Aorta (tissue), 5 donors: ENCODE measurements at regions not wholly inside any gene's neighbourhood (a gene's known extent, or its start where the extent isn't known, plus 50 kb on each side); places are given as distances from the start of the nearest gene placed in this dataset.

Source experiments
- ATAC-seq: fragments of 200-7000 bp; cut with Tn5 transposase; one replicate; pipeline ENCODE4 v1.9.1; 2022; ENCODE audit warnings: moderate library complexity; ENCODE audit not compliant: low FRiP score
- DNase-seq, 2 donors: peaks; one replicate each; pipeline ENCODE4 v3.0.0-alpha.2; 2020
- H3K27ac ChIP-seq, 2 donors: one replicate each; pipeline ENCODE4 v1.5.1; 2013; ENCODE audit warnings: low read length in 2 of 2, mild to moderate bottlenecking in 2 of 2, moderate library complexity in 2 of 2, control low read depth in 1 of 2, inconsistent platforms in 1 of 2, low read depth in 1 of 2
- H3K27me3 ChIP-seq, 2 donors: one replicate each; pipeline ENCODE4 v1.6.1; 2013; ENCODE audit warnings: control low read depth in 1 of 2, low read length in 1 of 2, mild to moderate bottlenecking in 1 of 2, moderate library complexity in 1 of 2; ENCODE audit not compliant: insufficient read depth in 2 of 2, control insufficient read depth in 1 of 2
- H3K36me3 ChIP-seq, 2 donors: one replicate each; pipeline ENCODE4 v1.6.1; 2013; ENCODE audit warnings: control low read depth in 1 of 2, low read length in 1 of 2, mild to moderate bottlenecking in 1 of 2; ENCODE audit not compliant: insufficient read depth in 2 of 2, control insufficient read depth in 1 of 2
- H3K4me1 ChIP-seq, 2 donors: one replicate each; pipeline ENCODE4 v1.6.1; 2013; ENCODE audit warnings: low read length in 2 of 2, control low read depth in 1 of 2, mild to moderate bottlenecking in 1 of 2, moderate library complexity in 1 of 2; ENCODE audit not compliant: insufficient read depth in 2 of 2, control insufficient read depth in 1 of 2
- H3K4me3 ChIP-seq, 2 donors: one replicate each; pipeline ENCODE4 v1.5.1; 2013; ENCODE audit warnings: low read length in 2 of 2, control low read depth in 1 of 2, mild to moderate bottlenecking in 1 of 2
- H3K9me3 ChIP-seq: one replicate; pipeline ENCODE4 v1.6.1; 2013; ENCODE audit warnings: mild to moderate bottlenecking, low read length; ENCODE audit not compliant: control insufficient read depth
- WGBS, 2 donors: extraction: QIAGEN DNeasy Blood & Tissue Kit; methylation state at CpG; one replicate each; pipeline ENCODE4 v1.1.7; 2013; 5-methylcytosine and 5-hydroxymethylcytosine counted together
- intact Hi-C, 2 donors: fragments of 100-400 bp; cut with DNase I; formaldehyde crosslinking; loops; one replicate each; pipeline versions ENCODE4 v1.14.2 to v1.15.0; 2022
- donor health status: healthy with polysubstance abuse.
- donor health status: Bipolar disorder and iron deficiency.
- donor health status: DM: no; HTN: no; CAD: no.
- donor health status: DM: no; HTN: no; CAD: no.
- donor health status: DM: yes; HTN: yes; CAD: no.

DNA sequence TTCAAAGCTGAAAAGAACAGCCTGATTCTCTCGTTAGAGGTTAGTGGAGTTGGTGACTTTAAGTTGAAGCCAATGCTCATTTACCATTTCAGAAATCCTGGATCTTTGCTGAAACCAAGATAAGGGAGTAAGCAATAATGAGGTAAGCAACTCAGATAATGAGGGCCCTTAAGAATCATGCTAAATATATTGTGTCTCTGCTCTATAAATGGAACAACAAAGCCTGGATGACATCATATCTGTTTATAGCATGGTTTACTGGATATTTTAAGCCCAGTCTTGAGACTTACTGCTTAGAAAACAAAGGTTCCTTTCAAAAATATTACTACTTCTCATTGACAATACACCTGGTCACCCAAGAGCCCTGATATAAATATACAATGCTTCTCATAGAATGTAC is 276.7 kb upstream of the PPARGC1A start:
- no peak for DNase-seq
- H3K4me1 ChIP-seq = no peaks in the 10 kb centered on the region
- 74 to 87% methylated on average over 1 of the region's 1 CpG for WGBS, 2 donors
- no peaks in the 10 kb centered on the region for H3K36me3 ChIP-seq
- H3K4me3 ChIP-seq = no peak overlapping the region
- H3K27me3 ChIP-seq = no peaks in the 10 kb centered on the region
- H3K9me3 ChIP-seq = no peaks in the 10 kb centered on the region
- intact Hi-C loops = no loop called here
- H3K27ac ChIP-seq = no peak overlapping the region
- no peak for ATAC-seq

DNA sequence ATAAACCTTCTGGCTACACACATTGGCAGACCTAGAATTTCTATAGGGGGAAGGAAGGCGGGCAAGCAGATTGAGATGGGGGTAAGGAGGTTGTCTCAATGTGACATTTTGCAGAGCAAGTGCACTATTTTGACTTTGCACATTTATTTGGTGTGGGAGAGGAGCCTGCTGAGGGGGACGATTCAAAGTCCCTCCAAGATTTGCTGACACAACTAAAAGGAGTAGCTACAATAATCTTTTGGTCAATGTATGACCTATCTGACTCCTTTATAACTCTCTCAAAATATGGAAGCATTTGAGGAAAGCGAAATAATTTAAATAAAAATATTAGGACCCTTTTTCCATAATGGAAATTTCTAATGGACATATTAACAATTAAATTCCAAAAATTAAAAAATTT is 274.9 kb upstream of the PPARGC1A start:
- Histone ChIP-seq H3K4me1 (no peaks in the 10 kb centered on the region), H3K27me3 (no peaks in the 10 kb centered on the region), H3K9me3 (no peaks in the 10 kb centered on the region), H3K36me3 (no peaks in the 10 kb centered on the region), H3K4me3 (no peak overlapping the region), H3K27ac (no peak overlapping the region)
- intact Hi-C loops = no loop called here
- DNase-seq (no peak), ATAC-seq (no peak)
- WGBS, 2 donors = 90 to 91% methylated on average over 3 of the region's 3 CpGs

GRCh38 chr4:24164054-24164693 is 274.3 kb upstream of the PPARGC1A start:
- DNase-seq = no peak
- Histone ChIP-seq H3K36me3 (no peaks in the 10 kb centered on the region), H3K4me1 (no peaks in the 10 kb centered on the region), H3K27me3 (no peaks in the 10 kb centered on the region), H3K27ac (no peak overlapping the region), H3K9me3 (no peaks in the 10 kb centered on the region), H3K4me3 (no peak overlapping the region)
- ATAC-seq = no peak
- 19 to 40% methylated on average over 2 of the region's 2 CpGs for WGBS, 2 donors
- intact Hi-C loops = no loop called here

DNA sequence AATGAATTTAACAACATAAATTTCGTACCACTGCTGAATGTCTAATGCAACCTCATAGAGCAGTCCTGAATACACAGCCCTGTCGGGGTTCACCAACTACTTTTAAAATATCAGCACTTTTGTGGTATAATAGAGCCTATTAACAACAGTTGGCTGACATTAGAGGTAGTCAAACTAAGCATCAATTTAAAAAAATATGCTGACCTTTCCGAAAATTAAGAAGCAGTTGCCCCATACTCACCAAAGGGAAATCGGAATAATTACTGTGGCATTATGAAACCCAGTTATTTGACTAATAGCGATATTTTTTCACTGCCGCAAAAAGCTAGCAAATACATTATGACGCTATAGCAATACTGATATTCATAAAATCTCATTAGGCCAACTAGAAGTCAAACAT is 273.5 kb upstream of the PPARGC1A start:
- 96 to 97% methylated on average over 7 of the region's 7 CpGs for WGBS, 2 donors
- intact Hi-C loops = no loop called here
- ATAC-seq = no peak
- no peaks in the 10 kb centered on the region for H3K36me3 ChIP-seq
- no peak overlapping the region for H3K4me3 ChIP-seq
- H3K4me1 ChIP-seq = no peaks in the 10 kb centered on the region
- H3K9me3 ChIP-seq = no peaks in the 10 kb centered on the region
- DNase-seq = no peak
- no peaks in the 10 kb centered on the region for H3K27me3 ChIP-seq
- H3K27ac ChIP-seq = no peak overlapping the region

- 85 to 88% methylated on average over 1 of the region's 1 CpG for WGBS, 2 donors
- no peak for DNase-seq
- Histone ChIP-seq H3K27ac (no peak overlapping the region), H3K36me3 (no peaks in the 10 kb centered on the region), H3K4me1 (no peaks in the 10 kb centered on the region), H3K9me3 (no peaks in the 10 kb centered on the region), H3K4me3 (no peak overlapping the region), H3K27me3 (no peaks in the 10 kb centered on the region)
- no peak for ATAC-seq
- intact Hi-C loops = no loop called here
Observed at GRCh38 chr4:24160358-24160757, 270.5 kb upstream of the PPARGC1A start.

GRCh38 chr4:24158031-24158430 is 268.2 kb upstream of the PPARGC1A start:
- no peaks in the 10 kb centered on the region for H3K4me1 ChIP-seq
- no peaks in the 10 kb centered on the region for H3K36me3 ChIP-seq
- intact Hi-C loops = no loop called here
- H3K27me3 ChIP-seq = no peaks in the 10 kb centered on the region
- 68 to 79% methylated on average over 1 of the region's 1 CpG for WGBS, 2 donors
- DNase-seq = no peak
- H3K9me3 ChIP-seq = no peaks in the 10 kb centered on the region
- no peak for ATAC-seq
- no peak overlapping the region for H3K27ac ChIP-seq
- no peak overlapping the region for H3K4me3 ChIP-seq

- no peaks in the 10 kb centered on the region for H3K36me3 ChIP-seq
- no peaks in the 10 kb centered on the region for H3K9me3 ChIP-seq
- no peaks in the 10 kb centered on the region for H3K27me3 ChIP-seq
- no peak for DNase-seq
- intact Hi-C loops = no loop called here
- H3K27ac ChIP-seq = no peak overlapping the region
- WGBS, 2 donors = 90 to 93% methylated on average over 3 of the region's 3 CpGs
- no peaks in the 10 kb centered on the region for H3K4me1 ChIP-seq
- ATAC-seq = no peak
- H3K4me3 ChIP-seq = no peak overlapping the region
Observed at GRCh38 chr4:24150034-24150433, 260.2 kb upstream of the PPARGC1A start.

- ATAC-seq (no peak), DNase-seq (no peak)
- WGBS, 2 donors = 94% methylated on average over 2 of the region's 2 CpGs
- H3K4me1 ChIP-seq = peaks cover 0 to 3% of the 10 kb centered on the region in 2 donors
- H3K27ac ChIP-seq = no peak overlapping the region
- no peaks in the 10 kb centered on the region for H3K9me3 ChIP-seq
- intact Hi-C loops = loop anchor here in 1 of 2 donors (10.0 kb wide), 1 partner anchor 99 kb away; no protein-coding TSS in a partner anchor
- no peak overlapping the region for H3K4me3 ChIP-seq
- H3K36me3 ChIP-seq = no peaks in the 10 kb centered on the region
- no peaks in the 10 kb centered on the region for H3K27me3 ChIP-seq
Observed at GRCh38 chr4:24146127-24146526, 256.3 kb upstream of the PPARGC1A start.

- H3K27me3 ChIP-seq = no peaks in the 10 kb centered on the region
- H3K4me3 ChIP-seq = no peak overlapping the region
- WGBS, 2 donors = 84 to 88% methylated on average over 6 of the region's 6 CpGs
- H3K4me1 ChIP-seq = peaks cover 0 to 3% of the 10 kb centered on the region in 2 donors
- no peaks in the 10 kb centered on the region for H3K36me3 ChIP-seq
- ATAC-seq (no peak), DNase-seq (no peak)
- no peaks in the 10 kb centered on the region for H3K9me3 ChIP-seq
- intact Hi-C loops = loop anchor here in 1 of 2 donors (10.0 kb wide), 1 partner anchor 99 kb away; no protein-coding TSS in a partner anchor
- no peak overlapping the region for H3K27ac ChIP-seq
Observed at GRCh38 chr4:24145591-24145990, 255.7 kb upstream of the PPARGC1A start.
